Psoas muscle (tissue), 7 donors: ENCODE measurements at regions not wholly inside any gene's neighbourhood (a gene's known extent, or its start where the extent isn't known, plus 50 kb on each side); places are given as distances from the start of the nearest gene placed in this dataset.

ENCODE experiments used
- ATAC-seq, 4 donors: fragments of 200-7000 bp; cut with Tn5 transposase; one replicate each; pipeline ENCODE4 v1.9.1; 2020; ENCODE audit warnings: moderate library complexity in 3 of 4, mild to moderate bottlenecking in 2 of 4
- DNase-seq, 2 donors: peaks; one replicate each; pipeline ENCODE4 v3.0.0-alpha.2; 2020
- H3K27ac ChIP-seq: fragments of 200-600 bp; one replicate; pipeline ENCODE4 v1.8.0; 2022
- H3K27me3 ChIP-seq, 3 donors: fragments of 200-600 bp in 1 of 3; one replicate each; pipeline versions ENCODE4 v1.6.1 to v1.8.0; 2013 to 2022; ENCODE audit warnings: low read length in 2 of 3, mild to moderate bottlenecking in 2 of 3, moderate library complexity in 1 of 3; ENCODE audit not compliant: insufficient read depth in 3 of 3
- H3K36me3 ChIP-seq, 2 donors: fragments of 200-600 bp in 1 of 2; one replicate each; pipeline versions ENCODE4 v1.6.1 to v1.8.0; 2013 to 2022; ENCODE audit warnings: low read depth in 1 of 2, mild to moderate bottlenecking in 1 of 2, moderate library complexity in 1 of 2; ENCODE audit not compliant: insufficient read depth in 1 of 2
- H3K4me1 ChIP-seq: fragments of 200-600 bp; one replicate; pipeline ENCODE4 v1.8.0; 2022
- H3K4me3 ChIP-seq: fragments of 200-600 bp; one replicate; pipeline ENCODE4 v1.8.0; 2022; ENCODE audit warnings: mild to moderate bottlenecking
- H3K9me3 ChIP-seq: fragments of 200-600 bp; one replicate; pipeline ENCODE4 v1.8.0; 2022
- WGBS, 3 donors: extraction: QIAGEN DNeasy Blood & Tissue Kit; methylation state at CpG; one replicate each; pipeline versions ENCODE4 v1.1.6 to v1.1.7; 2013; 5-methylcytosine and 5-hydroxymethylcytosine counted together
- intact Hi-C, 2 donors: fragments of 100-400 bp; cut with DNase I; formaldehyde crosslinking; loops; one replicate each; pipeline versions ENCODE4 v1.11.0 to v1.14.2; 2022
- TF ChIP-seq, protein P1 (sequence below): fragments of 200-600 bp; IDR thresholded peaks from one replicate; pipeline ENCODE4 v1.8.0; 2022; ENCODE audit warnings: antibody characterized with exemption
- donor health status: healthy with polysubstance abuse.
- donor health status: DM: no; HTN: no; CAD: no; lungs with moderate emphysema.
- donor health status: Bipolar disorder and iron deficiency.
- donor health status: healthy.
- donor health status: DM: yes; HTN: yes; CAD: no.
- donor health status: DM: no; HTN: no; CAD: no.
- donor health status: DM: yes; HTN: yes; CAD: no.

DNA sequence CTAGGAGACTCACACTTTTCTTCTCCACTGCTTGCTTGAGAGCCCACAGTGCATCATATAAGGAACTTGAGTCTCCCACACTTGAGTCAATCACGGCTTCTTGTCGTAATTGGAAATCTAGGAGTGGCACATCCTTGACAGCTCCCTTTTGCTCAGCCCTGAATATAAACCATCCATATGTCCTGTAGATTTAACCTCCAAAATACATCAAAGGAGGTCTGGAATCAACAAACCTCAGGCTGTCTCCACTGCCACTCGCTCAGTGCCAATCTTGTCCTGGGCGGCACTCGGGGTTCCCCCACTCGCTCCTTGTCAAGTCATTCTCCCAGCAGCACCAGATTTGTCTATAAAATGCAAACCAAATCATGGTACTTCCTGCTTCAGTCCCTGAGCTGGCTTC is 84.4 kb upstream of the UQCRFS1 start:
- ATAC-seq (no peak), DNase-seq (no peak)
- TF ChIP-seq, protein P1, sequence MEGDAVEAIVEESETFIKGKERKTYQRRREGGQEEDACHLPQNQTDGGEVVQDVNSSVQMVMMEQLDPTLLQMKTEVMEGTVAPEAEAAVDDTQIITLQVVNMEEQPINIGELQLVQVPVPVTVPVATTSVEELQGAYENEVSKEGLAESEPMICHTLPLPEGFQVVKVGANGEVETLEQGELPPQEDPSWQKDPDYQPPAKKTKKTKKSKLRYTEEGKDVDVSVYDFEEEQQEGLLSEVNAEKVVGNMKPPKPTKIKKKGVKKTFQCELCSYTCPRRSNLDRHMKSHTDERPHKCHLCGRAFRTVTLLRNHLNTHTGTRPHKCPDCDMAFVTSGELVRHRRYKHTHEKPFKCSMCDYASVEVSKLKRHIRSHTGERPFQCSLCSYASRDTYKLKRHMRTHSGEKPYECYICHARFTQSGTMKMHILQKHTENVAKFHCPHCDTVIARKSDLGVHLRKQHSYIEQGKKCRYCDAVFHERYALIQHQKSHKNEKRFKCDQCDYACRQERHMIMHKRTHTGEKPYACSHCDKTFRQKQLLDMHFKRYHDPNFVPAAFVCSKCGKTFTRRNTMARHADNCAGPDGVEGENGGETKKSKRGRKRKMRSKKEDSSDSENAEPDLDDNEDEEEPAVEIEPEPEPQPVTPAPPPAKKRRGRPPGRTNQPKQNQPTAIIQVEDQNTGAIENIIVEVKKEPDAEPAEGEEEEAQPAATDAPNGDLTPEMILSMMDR, result no peak
- H3K27ac ChIP-seq, result no peak overlapping the region
- no peaks in the 10 kb centered on the region for H3K9me3 ChIP-seq
- H3K36me3 ChIP-seq, result no peaks in the 10 kb centered on the region
- no peaks in the 10 kb centered on the region for H3K4me1 ChIP-seq
- H3K4me3 ChIP-seq, result no peak overlapping the region
- 82 to 94% (median 88%) methylated on average over 6 of the region's 6 CpGs for WGBS, 3 donors
- intact Hi-C loops, result no loop called here
- H3K27me3 ChIP-seq, result peaks cover 0 to 4% (median 0%) of the 10 kb centered on the region in 3 donors

DNA sequence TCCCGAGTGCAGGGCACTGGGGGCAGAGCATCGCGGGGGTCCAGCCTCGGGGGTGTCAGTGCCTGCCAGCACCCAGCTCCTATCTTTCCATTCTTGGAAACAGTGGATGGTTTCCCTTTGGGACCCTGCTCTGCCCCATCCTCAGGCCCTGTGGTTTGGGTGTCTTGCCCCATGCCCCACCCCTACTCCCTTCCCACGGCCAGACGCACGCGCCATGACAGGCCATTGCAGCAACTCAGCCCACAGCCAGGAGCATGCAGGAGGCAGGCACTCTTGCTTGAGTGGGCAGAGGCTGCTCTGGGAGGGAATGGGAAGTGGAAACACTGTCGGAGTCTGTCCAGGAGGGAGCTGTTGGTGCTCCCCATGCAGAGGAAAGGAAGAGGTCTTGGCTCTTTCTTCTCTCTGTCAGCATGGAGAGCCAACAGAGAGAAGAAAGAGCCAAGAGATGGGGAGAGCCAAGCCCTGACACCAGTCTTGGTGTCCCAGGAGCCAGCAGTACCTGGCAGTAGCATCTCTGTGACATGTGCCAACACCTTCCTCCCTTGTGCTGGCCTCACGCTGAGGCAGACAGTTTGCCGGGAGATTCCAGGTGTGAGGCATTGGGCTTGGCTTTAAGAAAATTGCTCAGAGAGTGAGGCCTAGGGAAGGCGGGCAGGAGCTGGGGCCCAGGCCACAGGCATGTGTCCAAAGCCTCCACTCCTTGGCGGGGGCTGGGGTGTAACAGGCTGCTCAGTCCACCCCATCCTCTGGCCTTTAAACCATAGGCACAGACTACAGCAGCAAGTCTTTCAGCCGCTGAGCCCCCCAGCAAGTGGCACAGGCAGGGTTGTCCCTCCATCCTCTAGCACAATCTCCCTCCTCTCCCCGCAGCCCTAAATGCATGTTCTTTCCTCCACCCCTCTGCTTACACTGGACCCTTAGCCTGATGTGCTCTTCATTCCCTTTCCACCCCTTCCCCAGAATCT is 86.7 kb upstream of the UQCRFS1 start:
- H3K27me3 ChIP-seq, result peaks cover 2 to 13% (median 6%) of the 10 kb centered on the region in 3 donors
- TF ChIP-seq, protein P1, result no peak
- H3K27ac ChIP-seq, result no peak overlapping the region
- no peaks in the 10 kb centered on the region for H3K9me3 ChIP-seq
- WGBS, 3 donors, result 70 to 78% (median 77%) methylated on average over 14 to 15 of the region's 15 CpGs
- H3K4me1 ChIP-seq, result no peaks in the 10 kb centered on the region
- intact Hi-C loops, result no loop called here
- no peak overlapping the region for H3K4me3 ChIP-seq
- no peak for ATAC-seq
- DNase-seq, result no peak
- no peaks in the 10 kb centered on the region for H3K36me3 ChIP-seq

DNA sequence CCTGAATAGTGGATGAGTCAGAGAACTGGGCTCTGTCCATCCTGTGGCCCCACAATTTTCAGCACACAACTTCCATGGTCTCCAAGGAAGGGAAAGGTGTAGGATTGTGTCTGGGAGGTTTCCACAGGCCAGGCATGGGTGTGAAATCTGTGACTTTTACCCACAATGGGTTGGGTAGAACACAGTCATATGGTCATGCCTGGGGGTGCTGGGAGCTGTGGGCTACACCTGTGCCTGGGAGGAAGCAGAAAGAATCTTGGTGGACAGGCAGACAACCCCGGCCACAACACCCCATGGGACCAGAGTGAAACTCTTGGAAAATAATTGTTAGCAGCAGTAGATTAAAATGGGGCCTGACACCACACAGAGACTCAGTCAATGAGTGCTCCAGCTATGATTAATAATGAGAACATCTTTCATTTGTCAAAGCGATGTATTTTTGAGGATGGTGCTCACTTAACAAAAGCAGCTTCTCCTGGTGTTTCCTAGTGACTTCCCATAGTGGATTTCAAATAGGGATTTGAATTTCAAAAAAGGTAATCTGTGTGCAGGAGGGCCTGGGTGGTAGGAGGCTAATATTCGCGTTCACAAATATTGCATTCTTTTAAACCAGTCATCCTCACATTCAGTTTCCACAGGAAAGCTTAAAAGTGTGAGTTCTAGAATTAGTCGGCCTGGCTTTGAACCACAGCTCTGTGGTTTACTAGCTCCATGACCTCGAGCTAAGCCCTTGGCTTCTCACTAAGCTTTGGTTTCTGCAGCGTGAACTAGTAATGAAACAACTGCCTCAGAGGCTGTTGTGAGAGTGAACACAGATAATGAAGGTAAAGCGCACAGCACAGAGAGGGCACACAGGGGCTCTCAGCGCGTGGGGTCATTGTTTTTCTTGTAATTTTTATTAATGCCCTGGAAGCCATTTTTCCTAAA is 89.3 kb upstream of the UQCRFS1 start:
- DNase-seq, result no peak
- intact Hi-C loops, result no loop called here
- Histone ChIP-seq H3K27ac (no peak overlapping the region), H3K4me3 (no peak overlapping the region), H3K9me3 (no peaks in the 10 kb centered on the region), H3K36me3 (no peaks in the 10 kb centered on the region), H3K4me1 (no peaks in the 10 kb centered on the region), H3K27me3 (peaks cover 2 to 19% (median 6%) of the 10 kb centered on the region in 3 donors)
- TF ChIP-seq, protein P1, result no peak
- ATAC-seq, result no peak
- 59 to 67% (median 60%) methylated on average over 10 of the region's 10 CpGs for WGBS, 3 donors

DNA sequence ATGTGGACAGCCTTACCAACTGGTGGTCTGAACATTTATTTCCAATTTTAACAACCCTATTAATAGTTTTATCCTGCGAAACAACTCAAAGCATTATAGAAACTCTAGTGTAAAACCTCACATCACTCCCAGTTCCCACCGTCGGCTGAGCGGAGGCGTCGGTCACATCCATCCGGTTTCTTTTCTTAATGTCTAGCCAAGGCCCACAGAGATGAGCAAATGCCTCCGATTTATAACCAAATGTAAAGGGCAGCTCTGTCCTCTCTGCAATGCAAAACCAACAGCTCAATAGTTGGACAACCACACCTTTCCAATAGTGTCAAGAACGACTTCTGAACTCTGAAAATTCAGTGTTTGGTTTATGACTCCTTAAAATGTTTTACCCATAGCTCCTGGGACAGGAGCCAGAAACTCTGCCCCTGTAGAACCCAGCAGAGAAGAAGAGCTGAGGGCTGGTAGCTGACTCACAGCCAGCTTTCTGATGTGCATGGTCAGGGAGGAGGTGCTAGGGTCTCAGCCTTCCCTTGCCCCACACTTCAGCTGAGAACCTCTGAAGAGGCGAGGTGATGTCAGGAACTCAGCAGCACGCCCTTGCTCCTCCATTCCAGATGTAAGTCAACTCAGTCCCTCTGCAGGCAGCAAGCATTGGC is 90.2 kb upstream of the UQCRFS1 start:
- ATAC-seq (no peak), DNase-seq (no peak)
- no peaks in the 10 kb centered on the region for H3K9me3 ChIP-seq
- no peak overlapping the region for H3K4me3 ChIP-seq
- no peaks in the 10 kb centered on the region for H3K36me3 ChIP-seq
- no peaks in the 10 kb centered on the region for H3K4me1 ChIP-seq
- WGBS, 3 donors, result 61 to 67% (median 61%) methylated on average over 11 of the region's 11 CpGs
- TF ChIP-seq, protein P1, result no peak
- H3K27ac ChIP-seq, result no peak overlapping the region
- H3K27me3 ChIP-seq, result peaks cover 2 to 26% (median 2%) of the 10 kb centered on the region in 3 donors
- intact Hi-C loops, result no loop called here
